ENCODE measurements at regions not wholly inside any gene's neighbourhood (a gene's known extent, or its start where the extent isn't known, plus 50 kb on each side); places are given as distances from the start of the nearest gene placed in this dataset.

DNA sequence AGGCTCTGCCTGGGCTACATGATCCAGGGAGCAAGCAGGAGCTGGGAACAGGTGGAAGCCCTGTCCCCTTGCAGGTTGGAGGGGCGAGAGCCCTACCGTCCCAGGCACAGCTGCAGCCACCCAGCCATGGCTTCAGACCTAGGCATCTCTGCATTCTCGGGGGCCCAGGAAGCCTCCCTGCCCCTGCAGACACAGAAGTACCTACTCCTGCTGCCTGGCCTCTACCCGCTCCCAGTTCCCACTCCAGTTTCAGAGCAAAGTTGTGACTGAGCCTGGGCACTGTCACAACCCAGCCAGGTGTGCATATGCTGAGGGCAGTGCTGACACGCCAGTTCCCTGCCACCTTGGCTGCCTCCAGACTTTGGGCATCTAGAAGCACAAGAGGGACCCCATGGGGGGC lies 645.9 kb downstream of the HTR1B start:
- ChIA-PET CTCF (no interaction called here), POLR2A (no interaction called here)
- no peak for DNase-seq (ENCODE audit: low read depth, low spot score)
- Histone ChIP-seq H3K27ac (ENCODE audit: low read depth, low read length) (no peak overlapping the region), H3K9me3 (ENCODE audit: control insufficient read depth, insufficient read depth, low read length) (peaks cover 15% of the 10 kb centered on the region), H3K27me3 (ENCODE audit: control insufficient read depth, insufficient read depth, low read length) (no peaks in the 10 kb centered on the region), H3K4me3 (ENCODE audit: low read depth, low read length) (no peak overlapping the region)
- TF ChIP-seq, protein P1, sequence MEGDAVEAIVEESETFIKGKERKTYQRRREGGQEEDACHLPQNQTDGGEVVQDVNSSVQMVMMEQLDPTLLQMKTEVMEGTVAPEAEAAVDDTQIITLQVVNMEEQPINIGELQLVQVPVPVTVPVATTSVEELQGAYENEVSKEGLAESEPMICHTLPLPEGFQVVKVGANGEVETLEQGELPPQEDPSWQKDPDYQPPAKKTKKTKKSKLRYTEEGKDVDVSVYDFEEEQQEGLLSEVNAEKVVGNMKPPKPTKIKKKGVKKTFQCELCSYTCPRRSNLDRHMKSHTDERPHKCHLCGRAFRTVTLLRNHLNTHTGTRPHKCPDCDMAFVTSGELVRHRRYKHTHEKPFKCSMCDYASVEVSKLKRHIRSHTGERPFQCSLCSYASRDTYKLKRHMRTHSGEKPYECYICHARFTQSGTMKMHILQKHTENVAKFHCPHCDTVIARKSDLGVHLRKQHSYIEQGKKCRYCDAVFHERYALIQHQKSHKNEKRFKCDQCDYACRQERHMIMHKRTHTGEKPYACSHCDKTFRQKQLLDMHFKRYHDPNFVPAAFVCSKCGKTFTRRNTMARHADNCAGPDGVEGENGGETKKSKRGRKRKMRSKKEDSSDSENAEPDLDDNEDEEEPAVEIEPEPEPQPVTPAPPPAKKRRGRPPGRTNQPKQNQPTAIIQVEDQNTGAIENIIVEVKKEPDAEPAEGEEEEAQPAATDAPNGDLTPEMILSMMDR (IDR thresholded peaks at IDR 0.05; ENCODE audit: low read depth, low read length): no peak

DNA sequence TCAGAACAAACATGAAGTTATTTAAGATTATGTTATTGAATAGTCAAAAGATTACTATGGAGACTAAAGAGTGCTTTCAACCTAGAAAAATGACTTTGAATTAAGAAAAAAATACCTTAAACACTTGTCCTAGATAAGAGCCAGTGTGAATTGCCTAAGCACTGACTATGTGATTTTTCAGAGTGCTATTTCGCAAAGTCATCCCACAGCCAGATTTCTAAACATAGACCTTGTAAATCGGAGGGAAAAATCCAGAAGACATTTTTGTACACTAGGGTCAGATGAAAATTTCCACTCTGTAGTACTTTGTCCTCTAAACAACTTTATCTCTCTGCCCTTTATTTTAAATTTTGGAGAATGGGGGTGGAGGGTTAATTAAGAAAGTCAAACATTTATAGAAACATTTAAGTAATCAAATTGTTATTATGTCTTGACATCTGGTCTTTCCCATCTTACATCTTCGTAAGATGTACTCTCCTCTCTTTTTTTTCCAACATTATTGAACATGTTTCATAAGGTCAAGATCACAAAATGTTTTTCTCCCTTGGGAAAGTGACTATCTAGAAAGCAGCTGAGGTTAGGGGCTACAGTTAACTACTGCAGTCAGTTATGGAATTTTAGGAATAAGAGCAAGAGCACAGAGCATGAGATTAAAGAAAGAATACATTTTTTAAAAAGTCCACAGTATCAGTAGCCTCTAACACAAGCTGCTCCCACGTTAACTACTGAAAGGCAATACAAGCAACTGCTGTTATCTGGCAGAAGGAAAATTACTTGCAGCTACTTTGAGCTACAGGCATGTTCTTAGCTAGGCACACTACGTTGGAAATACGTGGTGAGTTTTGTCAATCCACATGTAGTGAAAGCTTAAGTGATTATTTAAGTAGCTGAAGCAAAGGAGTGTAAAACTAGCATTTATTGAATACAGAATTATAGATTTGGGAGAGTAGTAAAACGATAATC lies 648.5 kb downstream of the HTR1B start:
- H3K27me3 ChIP-seq (ENCODE audit: control insufficient read depth, insufficient read depth, low read length): no peaks in the 10 kb centered on the region
- no peak overlapping the region for H3K27ac ChIP-seq (ENCODE audit: low read depth, low read length)
- no peak for DNase-seq (ENCODE audit: low read depth, low spot score)
- H3K4me3 ChIP-seq (ENCODE audit: low read depth, low read length): no peak overlapping the region
- CTCF ChIA-PET: no interaction called here
- peaks cover 22% of the 10 kb centered on the region for H3K9me3 ChIP-seq (ENCODE audit: control insufficient read depth, insufficient read depth, low read length)
- TF ChIP-seq, protein P1 (IDR thresholded peaks at IDR 0.05; ENCODE audit: low read depth, low read length): no peak
- POLR2A ChIA-PET: no interaction called here

DNA sequence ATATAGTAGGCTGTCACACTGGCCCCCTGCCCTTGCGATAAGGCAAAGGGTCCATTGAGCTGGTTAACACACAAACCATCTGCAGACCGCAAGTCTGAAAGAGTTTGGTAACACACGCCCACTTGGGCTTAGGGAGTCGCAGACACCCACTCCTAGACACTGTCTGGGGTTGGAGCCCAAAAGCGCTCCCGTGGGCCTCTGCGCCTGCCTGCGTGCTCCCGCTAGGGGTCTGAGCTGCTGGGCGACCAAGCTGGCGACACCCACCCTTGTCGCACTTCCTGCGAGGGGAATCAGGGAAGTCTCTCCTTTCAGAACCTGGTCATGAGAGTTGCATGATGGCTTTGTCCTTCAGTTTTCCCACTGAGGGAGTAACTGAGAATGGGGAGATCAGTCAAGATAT lies 653.0 kb downstream of the HTR1B start:
- DNase-seq (ENCODE audit: low read depth, low spot score): no peak
- no peaks in the 10 kb centered on the region for H3K27me3 ChIP-seq (ENCODE audit: control insufficient read depth, insufficient read depth, low read length)
- H3K27ac ChIP-seq (ENCODE audit: low read depth, low read length): no peak overlapping the region
- ChIA-PET CTCF (no interaction called here), POLR2A (no interaction called here)
- H3K9me3 ChIP-seq (ENCODE audit: control insufficient read depth, insufficient read depth, low read length): peaks cover 9% of the 10 kb centered on the region
- no peak overlapping the region for H3K4me3 ChIP-seq (ENCODE audit: low read depth, low read length)
- TF ChIP-seq, protein P1 (IDR thresholded peaks at IDR 0.05; ENCODE audit: low read depth, low read length): no peak

DNA sequence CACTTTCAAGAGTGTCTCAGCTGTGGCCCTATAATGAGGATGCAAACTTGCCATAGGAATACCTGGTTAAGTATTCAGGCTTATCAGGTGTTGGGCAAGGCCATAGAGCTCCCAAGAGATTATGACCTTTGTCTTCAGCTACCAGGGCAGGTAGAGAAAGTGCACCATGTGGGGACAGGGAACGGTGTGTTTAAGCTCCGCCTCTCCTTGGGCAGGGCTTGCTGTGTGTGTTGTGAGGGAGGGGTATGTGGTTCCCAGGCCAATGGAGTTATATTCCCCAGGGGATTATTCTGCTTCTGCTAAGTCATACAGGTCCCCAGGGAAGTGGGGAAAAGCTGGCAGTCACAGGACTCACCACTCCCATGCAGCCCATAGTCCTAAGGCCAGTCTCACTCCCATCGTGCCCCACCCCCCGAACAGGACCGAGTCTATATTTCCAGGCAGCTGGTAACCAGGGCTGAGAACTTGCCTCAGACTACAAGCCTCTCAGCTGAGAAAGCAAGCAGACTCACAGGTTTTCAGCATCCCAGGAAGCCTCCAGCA lies 660.2 kb downstream of the HTR1B start:
- ChIA-PET CTCF (no interaction called here), POLR2A (no interaction called here)
- H3K27ac ChIP-seq (ENCODE audit: low read depth, low read length): no peak overlapping the region
- DNase-seq (ENCODE audit: low read depth, low spot score): no peak
- TF ChIP-seq, protein P1 (IDR thresholded peaks at IDR 0.05; ENCODE audit: low read depth, low read length): no peak
- peaks cover 8% of the 10 kb centered on the region for H3K9me3 ChIP-seq (ENCODE audit: control insufficient read depth, insufficient read depth, low read length)
- H3K27me3 ChIP-seq (ENCODE audit: control insufficient read depth, insufficient read depth, low read length): no peaks in the 10 kb centered on the region
- no peak overlapping the region for H3K4me3 ChIP-seq (ENCODE audit: low read depth, low read length)

DNA sequence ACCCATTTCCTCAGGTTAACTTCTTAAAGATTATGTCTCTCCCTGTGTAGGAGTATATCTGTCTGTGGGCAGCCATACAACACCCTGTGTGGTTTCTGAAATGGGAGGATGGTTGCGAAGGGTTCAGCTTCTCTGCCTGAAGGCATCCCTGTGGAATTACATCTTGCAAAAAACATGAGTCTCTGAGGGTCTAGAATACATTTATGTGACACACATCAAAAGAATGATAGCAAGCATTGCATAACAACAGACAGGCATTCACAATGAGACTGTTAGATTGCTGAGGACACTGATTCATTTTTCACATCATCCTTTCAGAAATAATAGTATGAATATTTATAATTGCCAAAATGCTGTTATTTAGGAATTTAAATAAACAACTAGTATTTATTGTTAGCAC lies 670.9 kb downstream of the HTR1B start:
- ChIA-PET POLR2A (no interaction called here), CTCF (no interaction called here)
- TF ChIP-seq, protein P1 (IDR thresholded peaks at IDR 0.05; ENCODE audit: low read depth, low read length): no peak
- DNase-seq (ENCODE audit: low read depth, low spot score): no peak
- Histone ChIP-seq H3K27me3 (ENCODE audit: control insufficient read depth, insufficient read depth, low read length) (no peaks in the 10 kb centered on the region), H3K9me3 (ENCODE audit: control insufficient read depth, insufficient read depth, low read length) (peaks cover 7% of the 10 kb centered on the region; the same call in 1 of the 2 replicates), H3K4me3 (ENCODE audit: low read depth, low read length) (no peak overlapping the region), H3K27ac (ENCODE audit: low read depth, low read length) (no peak overlapping the region)
